ENCODE measurements at regions not wholly inside any gene's neighbourhood (a gene's known extent, or its start where the extent isn't known, plus 50 kb on each side); places are given as distances from the start of the nearest gene placed in this dataset.
"Not testable (repeated sequence)": the region's sequence is repeated elsewhere in the genome, so short reads cannot be mapped to it uniquely, and the experiment has no call there.

- DNase-seq (ENCODE audit: insufficient read length, low spot score), result no peak
- FAIRE-seq, result no peak
Observed at GRCh38 chr12:108424816-108425215, 85.7 kb upstream of the CMKLR1 start.

GRCh38 chr12:108424026-108424425 is 84.9 kb upstream of the CMKLR1 start:
- FAIRE-seq (no peak), DNase-seq (ENCODE audit: insufficient read length, low spot score) (no peak)

GRCh38 chr12:108423486-108423885 is 84.4 kb upstream of the CMKLR1 start:
- FAIRE-seq (no peak), DNase-seq (ENCODE audit: insufficient read length, low spot score) (no peak)

- not testable (repeated sequence) for FAIRE-seq
Observed at GRCh38 chr12:108421082-108421481, 82.0 kb upstream of the CMKLR1 start.

GRCh38 chr12:108420421-108420820 is 81.3 kb upstream of the CMKLR1 start:
- not testable (repeated sequence) for DNase-seq (ENCODE audit: insufficient read length, low spot score); FAIRE-seq

More at GRCh38 chr12:108421082-108421481, 82.0 kb upstream of the CMKLR1 start:
- DNase-seq (ENCODE audit: insufficient read length, low spot score), result not testable (repeated sequence)

GRCh38 chr12:108419949-108420348 is 80.8 kb upstream of the CMKLR1 start:
- FAIRE-seq, result no peak
- DNase-seq (ENCODE audit: insufficient read length, low spot score), result no peak

- no peak for DNase-seq (ENCODE audit: insufficient read length, low spot score)
- no peak for FAIRE-seq
Observed at GRCh38 chr12:108418164-108418890, 79.2 kb upstream of the CMKLR1 start.

- no peak for DNase-seq (ENCODE audit: insufficient read length, low spot score)
- FAIRE-seq, result no peak
Observed at GRCh38 chr12:108414021-108414420, 74.9 kb upstream of the CMKLR1 start.

GRCh38 chr12:108410689-108411088 is 71.6 kb upstream of the CMKLR1 start:
- FAIRE-seq (no peak), DNase-seq (ENCODE audit: insufficient read length, low spot score) (no peak)

- DNase-seq (ENCODE audit: insufficient read length, low spot score), result no peak
- FAIRE-seq, result no peak
Observed at GRCh38 chr12:108409481-108409880, 70.4 kb upstream of the CMKLR1 start.

- FAIRE-seq, result no peak
- DNase-seq (ENCODE audit: insufficient read length, low spot score), result no peak
Observed at GRCh38 chr12:108403952-108404351, 64.8 kb upstream of the CMKLR1 start.

- FAIRE-seq, result no peak
- no peak for DNase-seq (ENCODE audit: insufficient read length, low spot score)
Observed at GRCh38 chr12:108401964-108402363, 62.9 kb upstream of the CMKLR1 start.

- FAIRE-seq, result no peak
Observed at GRCh38 chr12:108400900-108401480, 61.9 kb upstream of the CMKLR1 start.

GRCh38 chr12:108400481-108400880 is 61.4 kb upstream of the CMKLR1 start:
- no peak for DNase-seq (ENCODE audit: insufficient read length, low spot score)
- FAIRE-seq, result no peak

More at GRCh38 chr12:108400900-108401480, 61.9 kb upstream of the CMKLR1 start:
- DNase-seq (ENCODE audit: insufficient read length, low spot score), result no peak

GRCh38 chr12:108400056-108400455 is 60.9 kb upstream of the CMKLR1 start:
- FAIRE-seq, result no peak
- DNase-seq (ENCODE audit: insufficient read length, low spot score), result no peak

GRCh38 chr12:108399514-108399913 is 60.4 kb upstream of the CMKLR1 start:
- DNase-seq (ENCODE audit: insufficient read length, low spot score) (no peak), FAIRE-seq (no peak)

GRCh38 chr12:108394196-108394595 is 55.1 kb upstream of the CMKLR1 start:
- DNase-seq (ENCODE audit: insufficient read length, low spot score) (no peak), FAIRE-seq (no peak)

GRCh38 chr12:108392284-108392683 is 53.2 kb upstream of the CMKLR1 start:
- FAIRE-seq (no peak), DNase-seq (ENCODE audit: insufficient read length, low spot score) (no peak)

GRCh38 chr12:108390495-108391203 is 51.5 kb upstream of the CMKLR1 start:
- DNase-seq (ENCODE audit: insufficient read length, low spot score) (no peak), FAIRE-seq (no peak)

GRCh38 chr12:108389544-108389943 is 50.4 kb upstream of the CMKLR1 start:
- FAIRE-seq (peak; percentile 92), DNase-seq (ENCODE audit: insufficient read length, low spot score) (no peak)

Data from HTR-8/SVneo (cell line).